Stimulated activated CD8-positive, alpha-beta memory T cell treated with anti-CD3 and anti-CD28 coated beads, Interleukin-12 subunit alpha, Interleukin-12 subunit beta, amount 100 ng/mL, for 24 hours (primary cell): ENCODE measurements at regions not wholly inside any gene's neighbourhood (a gene's known extent, or its start where the extent isn't known, plus 50 kb on each side); places are given as distances from the start of the nearest gene placed in this dataset.

Experiments used
- DNase-seq: peaks from one replicate; pipeline ENCODE4 v3.0.0-alpha.2; 2020; ENCODE audit errors: extremely low read depth

- no peak for DNase-seq
Measured at GRCh38 chr13:33466262-33466661, 180.7 kb upstream of the STARD13 start.

GRCh38 chr13:33467556-33467955, 182.0 kb upstream of the STARD13 start:
- DNase-seq: no peak

- DNase-seq: no peak
Measured at GRCh38 chr13:33471204-33471603, 185.6 kb upstream of the STARD13 start.

DNA sequence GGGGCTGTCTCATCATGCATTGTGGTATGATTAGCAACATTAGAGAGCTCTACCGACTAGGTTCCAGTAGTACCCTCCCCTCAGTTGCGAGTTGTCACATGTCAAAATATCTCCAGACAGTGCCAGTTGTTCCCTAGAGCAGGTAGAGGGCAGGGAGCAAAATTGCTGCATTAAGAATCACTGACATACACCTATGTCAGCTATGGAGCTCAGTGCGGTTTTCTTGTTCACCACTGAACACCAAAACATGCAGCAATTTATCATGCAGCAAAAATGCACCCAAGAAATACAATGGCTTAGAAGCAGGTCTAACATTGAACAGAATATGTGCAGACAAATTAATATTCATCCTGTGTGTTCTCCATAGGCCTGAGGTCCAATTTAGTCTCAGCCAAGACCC, 186.9 kb upstream of the STARD13 start:
- no peak for DNase-seq

DNA sequence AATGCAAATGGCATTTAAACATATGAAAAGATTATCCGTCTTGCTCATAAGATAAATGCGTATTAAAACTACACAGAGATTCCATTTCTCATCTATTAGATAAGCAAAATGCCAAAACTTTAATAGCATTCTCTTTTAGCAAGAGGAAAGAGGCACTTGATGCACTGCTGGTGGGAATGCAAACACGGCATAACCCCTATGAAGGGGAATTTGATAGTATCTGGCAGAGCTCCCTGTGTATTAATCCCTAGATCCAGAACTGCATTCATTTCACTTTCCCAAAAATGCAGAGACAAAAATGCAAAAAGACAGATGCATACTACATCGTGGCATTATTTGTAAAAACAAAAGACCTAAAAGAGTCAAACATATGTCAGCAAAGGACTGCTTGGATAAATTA, 193.6 kb upstream of the STARD13 start:
- DNase-seq: no peak

DNA sequence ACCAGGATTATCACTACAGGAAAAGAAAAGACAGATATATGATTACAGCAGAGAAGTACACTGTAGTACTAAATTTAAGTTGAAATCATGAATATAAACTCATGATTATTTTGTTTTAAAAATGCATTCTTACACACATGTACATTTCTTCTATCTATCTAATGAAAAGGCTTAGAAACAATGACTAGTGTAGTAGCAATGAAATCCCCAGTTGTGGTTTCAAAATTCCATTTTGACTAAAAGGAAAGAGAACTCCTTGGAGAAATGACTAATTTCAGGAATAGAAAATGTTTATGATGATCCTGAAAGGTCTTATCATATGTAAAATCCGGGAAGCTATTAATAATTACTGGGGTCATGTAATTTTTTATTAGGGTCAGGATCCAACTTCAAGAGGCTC, 195.0 kb upstream of the STARD13 start:
- DNase-seq: no peak

DNA sequence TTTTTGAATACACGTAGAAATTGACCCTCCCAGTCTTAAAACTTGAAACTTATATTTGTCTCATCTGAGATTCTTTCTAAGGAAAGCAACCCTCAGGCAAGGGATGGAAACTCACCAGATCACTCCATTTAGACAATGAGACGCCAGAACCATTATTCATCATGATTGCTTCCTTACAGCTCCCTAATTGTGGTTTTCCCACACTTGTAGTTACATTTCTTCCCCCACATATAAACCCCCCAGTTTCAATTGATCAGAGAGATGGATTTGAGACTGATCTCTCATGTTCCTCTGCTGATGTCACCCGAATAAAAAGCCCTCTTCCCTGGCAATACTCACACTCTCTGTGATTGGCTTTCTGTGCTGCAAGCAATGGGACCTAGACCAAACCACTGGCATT, 197.9 kb upstream of the STARD13 start:
- no peak for DNase-seq

DNA sequence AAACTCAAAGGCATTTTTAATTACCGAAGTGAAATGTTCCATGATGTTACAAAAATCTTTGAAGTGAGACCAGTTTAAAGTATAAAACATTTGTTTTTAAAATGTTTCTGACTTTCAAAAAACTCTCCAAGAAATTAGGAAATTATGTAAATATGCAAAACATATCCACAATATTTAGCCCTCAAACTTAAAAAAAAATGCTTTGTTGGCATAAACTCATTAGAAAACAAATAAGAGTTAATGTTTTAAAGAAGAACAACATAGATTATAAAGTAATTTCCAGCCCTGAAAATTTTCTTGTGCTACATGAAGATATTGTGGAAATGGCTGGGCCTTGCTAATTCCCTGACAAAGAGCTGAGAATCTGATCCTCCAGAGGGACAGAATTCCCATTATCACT, 199.7 kb upstream of the STARD13 start:
- DNase-seq: no peak

GRCh38 chr13:33487575-33488243, 202.2 kb upstream of the STARD13 start:
- DNase-seq: no peak

DNA sequence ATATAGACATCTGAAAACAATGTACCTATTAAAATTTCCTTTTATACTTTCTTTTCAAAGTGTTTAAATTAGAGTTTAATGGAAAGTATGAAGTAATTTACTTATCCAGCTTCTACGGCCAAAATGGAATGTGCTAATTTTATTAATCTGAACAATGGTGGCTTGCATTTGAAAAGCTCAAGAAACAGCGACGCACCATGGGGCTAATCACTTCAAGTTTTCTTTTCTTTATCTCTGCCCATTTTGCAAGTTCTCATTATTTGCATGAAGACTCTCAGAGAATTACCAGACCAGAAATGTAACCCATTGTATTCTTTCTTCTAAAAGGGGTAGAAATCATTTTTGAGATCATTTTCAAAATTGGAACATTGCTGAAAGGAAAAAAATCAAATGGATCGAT, 204.0 kb upstream of the STARD13 start:
- no peak for DNase-seq

GRCh38 chr13:33490461-33491327, 205.1 kb upstream of the STARD13 start:
- no peak for DNase-seq

- DNase-seq: no peak
Measured at GRCh38 chr13:33493672-33494365, 208.3 kb upstream of the STARD13 start.

DNA sequence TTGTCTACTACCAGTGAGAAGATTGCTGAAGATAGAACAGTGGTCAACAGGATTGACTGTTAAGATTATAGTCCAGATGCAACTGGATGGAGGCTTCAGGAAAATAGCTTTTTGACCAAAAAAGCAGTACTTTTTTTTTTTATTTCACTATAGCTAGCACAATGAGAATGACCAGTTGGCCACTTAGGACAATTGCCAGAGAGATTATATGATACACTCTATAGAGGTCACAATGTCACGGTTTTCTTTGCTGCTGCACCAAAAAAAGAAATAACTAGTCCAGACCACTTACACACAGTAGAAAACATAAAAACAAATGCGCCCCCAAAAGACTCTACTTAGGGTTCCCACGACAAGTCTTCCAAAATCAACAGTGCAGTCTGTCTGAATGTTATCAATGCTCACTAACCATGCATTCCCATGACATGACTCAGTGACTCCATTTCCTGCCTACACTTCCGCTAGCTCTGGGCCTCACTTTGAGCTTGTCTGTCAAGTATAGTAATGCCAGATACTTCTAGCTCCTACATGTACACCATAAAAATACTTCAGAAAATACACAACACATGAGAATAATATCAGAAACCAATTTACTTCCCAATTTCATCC, 209.1 kb upstream of the STARD13 start:
- DNase-seq: no peak

- DNase-seq: no peak
Measured at GRCh38 chr13:33496336-33496735, 210.8 kb upstream of the STARD13 start.

- DNase-seq: no peak
Measured at GRCh38 chr13:33497146-33497845, 211.7 kb upstream of the STARD13 start.

DNA sequence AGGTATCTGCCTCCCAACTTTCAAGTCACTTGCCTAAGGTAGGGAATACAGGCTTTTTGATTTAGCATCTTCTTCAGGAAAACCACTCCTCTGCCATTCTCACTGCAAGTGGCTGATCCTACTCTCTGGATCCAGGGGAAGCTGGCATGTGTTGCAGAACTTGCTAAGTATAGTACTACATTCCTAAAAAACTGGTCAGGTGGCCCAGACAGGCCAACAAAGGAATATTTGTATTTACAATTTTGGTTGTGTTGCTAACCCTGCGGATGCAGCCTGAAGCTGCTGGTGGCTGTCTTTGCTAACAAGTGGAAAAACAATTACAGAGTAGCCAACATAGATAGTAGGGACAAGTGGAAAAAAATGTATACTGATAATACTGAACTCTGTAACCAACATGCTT, 222.5 kb upstream of the STARD13 start:
- DNase-seq: no peak

DNA sequence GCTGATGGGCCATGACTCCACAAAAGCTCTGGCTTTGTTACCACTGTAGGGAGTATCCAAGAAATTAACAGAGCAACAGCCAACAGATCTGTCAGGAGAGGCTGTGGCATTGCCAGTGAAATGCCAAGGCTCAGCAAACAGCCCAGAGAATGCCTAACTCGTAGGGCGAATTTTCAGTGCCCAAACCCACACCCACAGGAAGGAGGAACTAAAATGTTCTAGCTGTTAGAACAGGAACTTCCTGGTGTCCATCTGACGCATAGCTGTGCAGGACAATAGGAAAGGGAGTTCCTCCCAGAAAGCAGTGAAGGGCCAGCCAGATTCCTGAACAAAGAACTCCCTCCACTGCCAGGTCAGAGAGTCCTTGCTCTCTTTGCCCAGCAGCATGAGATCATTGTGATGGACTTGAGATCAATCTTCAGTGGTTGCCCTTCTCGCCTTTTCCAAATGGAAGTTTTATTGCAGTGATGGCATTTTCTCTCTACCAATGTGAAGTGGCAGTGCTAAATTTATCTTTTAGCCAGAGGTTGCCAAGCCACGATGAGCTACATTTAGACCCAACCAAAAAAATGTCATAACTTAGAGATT, 224.2 kb upstream of the STARD13 start:
- no peak for DNase-seq

GRCh38 chr13:33510350-33510970, 224.9 kb upstream of the STARD13 start:
- DNase-seq: no peak

GRCh38 chr13:33512880-33513554, 227.5 kb upstream of the STARD13 start:
- no peak for DNase-seq

DNA sequence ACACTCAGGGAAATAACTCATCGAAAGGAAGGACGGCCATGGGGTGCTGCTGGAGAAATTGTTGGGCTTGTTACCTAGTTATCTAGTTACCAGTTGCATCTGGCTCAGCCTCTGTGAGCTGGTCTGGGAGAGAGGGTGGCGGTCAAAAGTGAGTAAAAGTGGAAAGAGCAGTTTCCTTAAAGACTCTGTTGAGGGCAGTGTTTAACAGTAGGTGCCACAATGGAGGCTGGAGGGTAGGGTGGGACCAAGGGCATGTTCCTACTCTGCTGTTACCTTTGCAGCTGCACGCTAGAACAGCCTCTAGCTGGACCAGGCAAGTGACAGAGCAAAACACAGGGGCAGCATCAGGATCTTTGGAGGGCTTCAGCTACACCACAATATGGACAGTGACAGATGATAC, 228.8 kb upstream of the STARD13 start:
- DNase-seq: no peak
